ENCODE measurements at regions not wholly inside any gene's neighbourhood (a gene's known extent, or its start where the extent isn't known, plus 50 kb on each side); places are given as distances from the start of the nearest gene placed in this dataset.
A peak's percentile ranks its signal among the peaks of the same experiment; 100 is the strongest.

DNA sequence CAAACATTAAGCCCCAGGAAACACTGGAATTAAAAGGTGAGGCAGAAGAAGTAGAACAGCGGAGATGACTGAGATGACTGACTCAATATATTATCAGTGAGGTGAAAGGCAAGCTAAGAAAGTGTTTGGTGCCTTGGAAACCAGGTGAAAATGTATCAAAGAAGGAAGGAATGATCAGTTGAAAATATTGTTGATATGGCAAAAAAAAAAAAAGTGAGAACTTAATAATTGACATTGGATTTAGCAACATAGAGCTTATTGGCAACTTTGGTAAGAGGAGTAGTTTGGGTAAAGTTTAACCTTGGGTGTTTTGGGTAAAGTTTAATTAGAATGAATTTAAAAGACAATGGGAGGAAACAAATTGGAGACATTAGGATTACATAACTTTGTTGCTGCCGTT is 127.7 kb upstream of the MYOCD start:
- DNase-seq: no peak

DNA sequence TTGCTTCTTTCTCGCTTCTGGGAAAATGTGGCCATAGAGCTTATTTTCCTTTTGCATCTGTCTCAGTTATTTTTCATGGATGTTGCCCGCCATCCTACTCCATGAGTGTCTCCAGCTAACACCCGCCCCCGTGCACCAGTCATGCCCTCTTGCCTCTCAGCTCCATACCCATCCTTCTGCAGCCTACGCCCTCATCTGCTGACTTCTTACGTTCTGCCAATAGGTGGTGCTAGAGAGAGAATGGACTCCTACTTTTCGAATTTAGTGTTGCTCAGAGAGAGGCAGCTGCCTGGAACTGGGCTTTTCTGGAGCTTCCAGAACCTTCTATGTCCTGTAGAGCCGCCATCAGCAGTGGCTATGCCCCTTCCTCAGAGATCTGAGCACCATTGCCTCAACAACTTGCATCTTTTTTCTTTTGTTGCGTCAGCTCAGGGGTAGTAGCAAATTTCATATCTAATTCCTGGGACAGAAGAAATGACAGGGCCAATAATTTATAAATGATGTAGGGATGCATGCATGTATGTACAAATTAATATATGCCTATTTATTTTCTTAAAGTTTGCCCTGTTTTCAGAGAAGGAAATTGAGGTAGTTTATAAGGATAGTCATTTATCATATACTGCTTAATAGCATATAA is 119.7 kb upstream of the MYOCD start:
- DNase-seq: peak; percentile 12

GRCh38 chr17:12546983-12547382 is 118.7 kb upstream of the MYOCD start:
- DNase-seq: no peak

GRCh38 chr17:12547831-12548230 is 117.9 kb upstream of the MYOCD start:
- no peak for DNase-seq

DNA sequence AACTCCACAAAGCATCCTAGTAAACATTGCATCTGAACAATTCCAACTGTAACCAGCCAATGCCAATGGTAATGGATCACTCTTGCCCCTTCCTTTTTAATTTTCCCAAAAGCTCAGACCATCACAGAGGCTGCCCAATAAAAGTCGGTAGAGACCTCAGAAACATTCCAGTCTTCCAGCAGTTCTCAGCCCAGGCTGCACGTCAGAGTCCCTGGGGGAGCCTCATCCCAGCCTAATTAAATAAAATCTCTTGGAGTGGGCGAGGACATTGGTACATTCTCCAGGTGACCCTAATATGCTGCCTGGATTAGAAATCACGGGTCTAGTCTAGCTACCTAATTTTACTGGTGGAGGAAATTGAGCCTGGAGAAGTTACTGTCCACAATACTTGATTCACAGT is 117.1 kb upstream of the MYOCD start:
- no peak for DNase-seq

- no peak for DNase-seq
These were observed 116.1 kb upstream of the MYOCD start for GRCh38 chr17:12549499-12550041.

GRCh38 chr17:12553625-12554024 is 112.1 kb upstream of the MYOCD start:
- DNase-seq: no peak

DNA sequence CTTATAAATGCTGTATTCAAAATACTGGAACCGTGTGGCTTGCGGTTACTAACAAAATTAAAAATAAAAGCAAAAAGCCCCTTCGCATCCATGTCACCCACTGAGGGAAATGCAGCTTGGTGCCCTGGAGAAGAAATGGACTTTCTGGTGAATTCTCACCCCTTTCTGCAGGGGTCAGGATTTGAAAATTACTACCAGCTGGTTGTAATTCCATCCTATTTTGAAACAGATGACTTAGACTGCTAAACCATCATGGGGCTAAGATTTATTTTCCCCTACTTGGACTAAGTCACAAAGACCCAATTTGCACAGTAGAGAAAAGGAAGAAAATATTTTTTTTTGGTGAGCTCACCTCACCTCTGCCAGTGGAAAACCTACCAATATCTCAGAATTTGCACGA is 111.4 kb upstream of the MYOCD start:
- DNase-seq: no peak

- DNase-seq: no peak
These were observed 99.4 kb upstream of the MYOCD start for GRCh38 chr17:12566291-12566690.

GRCh38 chr17:12567077-12568053 is 98.3 kb upstream of the MYOCD start:
- no peak for DNase-seq

GRCh38 chr17:12568358-12569251 is 97.1 kb upstream of the MYOCD start:
- no peak for DNase-seq

GRCh38 chr17:12571606-12572005 is 94.1 kb upstream of the MYOCD start:
- no peak for DNase-seq

- no peak for DNase-seq
These were observed 91.2 kb upstream of the MYOCD start for GRCh38 chr17:12574525-12574924.

- DNase-seq: no peak
These were observed 90.0 kb upstream of the MYOCD start for GRCh38 chr17:12575641-12576040.

DNA sequence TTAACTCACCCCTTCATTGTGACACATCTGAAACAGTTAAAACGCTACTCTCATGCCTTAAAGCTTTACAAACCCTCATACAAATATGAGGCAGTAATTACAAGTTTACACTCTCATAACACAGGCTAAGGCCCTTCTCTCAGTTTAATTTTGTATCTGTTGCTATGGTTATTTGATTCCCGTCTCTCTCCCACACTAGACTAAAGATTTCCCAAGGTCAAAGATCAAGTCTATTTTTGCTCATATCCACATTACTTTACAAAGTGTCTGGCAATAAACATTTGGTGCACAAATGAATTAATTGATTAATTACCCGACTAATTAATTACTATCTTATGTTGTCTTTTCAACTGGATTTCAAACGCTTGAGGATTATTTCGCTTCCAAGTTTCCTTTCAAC is 86.4 kb upstream of the MYOCD start:
- no peak for DNase-seq

GRCh38 chr17:12580640-12581039 is 85.0 kb upstream of the MYOCD start:
- DNase-seq: no peak

GRCh38 chr17:12584727-12585126 is 81.0 kb upstream of the MYOCD start:
- no peak for DNase-seq

DNA sequence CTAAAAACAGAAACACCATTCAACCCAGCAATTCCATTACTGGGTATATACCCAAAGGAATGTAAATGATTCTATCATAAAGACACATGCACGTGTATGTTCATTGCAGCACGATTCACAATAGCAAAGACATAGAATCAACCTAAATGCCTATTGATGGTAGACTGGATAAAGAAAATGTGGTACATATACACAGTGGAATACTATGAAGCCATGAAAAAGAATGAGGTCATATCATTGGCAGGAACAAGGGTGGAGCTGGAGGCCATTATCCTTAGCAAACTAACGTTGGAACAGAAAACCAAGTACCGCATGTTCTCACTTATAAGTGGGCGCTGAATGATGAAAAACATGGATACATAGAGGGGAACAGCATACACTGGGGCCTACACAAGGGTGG is 77.2 kb upstream of the MYOCD start:
- no peak for DNase-seq

- no peak for DNase-seq
These were observed 75.3 kb upstream of the MYOCD start for GRCh38 chr17:12590417-12590816.

- DNase-seq: no peak
These were observed 74.5 kb upstream of the MYOCD start for GRCh38 chr17:12591021-12591735.

DNA sequence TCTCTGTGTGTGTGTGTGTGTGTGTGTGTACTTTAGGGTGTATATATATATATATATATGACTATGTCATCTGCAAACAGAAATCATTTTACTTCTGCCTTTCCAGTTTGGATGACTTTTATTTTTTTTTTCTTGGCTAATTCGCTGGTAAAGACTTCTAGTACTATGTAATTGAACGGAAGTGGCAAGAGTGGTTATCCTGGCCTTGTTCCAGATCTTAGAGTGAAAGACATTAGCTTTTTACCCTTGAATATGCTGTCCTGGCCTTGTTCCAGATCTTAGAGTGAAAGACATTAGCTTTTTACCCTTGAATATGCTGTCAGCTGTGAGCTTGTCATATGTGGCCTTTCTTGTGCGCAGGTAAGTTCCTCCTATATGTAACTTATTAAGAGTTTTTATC is 72.7 kb upstream of the MYOCD start:
- DNase-seq: no peak

- no peak for DNase-seq
These were observed 68.7 kb upstream of the MYOCD start for GRCh38 chr17:12596961-12597360.

Measured in NCI-H146 (cell line).